Naive thymus-derived CD4-positive, alpha-beta T cell (primary cell): ENCODE measurements at regions not wholly inside any gene's neighbourhood (a gene's known extent, or its start where the extent isn't known, plus 50 kb on each side); places are given as distances from the start of the nearest gene placed in this dataset.

Experiments
- ATAC-seq: fragments of 150-1000 bp; cut with Tn5 transposase; 2 replicates; pipeline ENCODE4 v1.10.0; 2021; ENCODE audit warnings: mild to moderate bottlenecking, moderate library complexity
- CTCF ChIA-PET: fragments of 350-600 bp; sonication (Branson Sonifier 250); formaldehyde crosslinking; loops from one replicate; lab custom pipeline; 2021; ENCODE audit warnings: antibody characterized with exemption; lab: Charles Lee
- POLR2A ChIA-PET: fragments of 350-600 bp; sonication (Branson Sonifier 250); formaldehyde crosslinking; loops from one replicate; lab custom pipeline; 2021; ENCODE audit warnings: antibody characterized with exemption, inconsistent platforms; lab: Charles Lee
- DNase-seq, 9 donors: peaks; one replicate each; pipeline versions ENCODE4 v3.0.0 to v3.0.0-alpha.2; 2020 to 2022; ENCODE audit warnings: mixed read lengths in 1 of 9
- H3K27ac ChIP-seq: one replicate; pipeline ENCODE4 v1.7.0; 2013; ENCODE audit warnings: mild to moderate bottlenecking, low read depth, low read length, moderate library complexity
- H3K27me3 ChIP-seq, 2 donors: one replicate each; pipeline ENCODE4 v1.7.0; 2013; ENCODE audit warnings: low read length in 2 of 2, mild to moderate bottlenecking in 2 of 2, moderate library complexity in 2 of 2; ENCODE audit not compliant: control insufficient read depth in 2 of 2, insufficient read depth in 2 of 2
- H3K36me3 ChIP-seq, 3 experiments: 1 replicate in 2 of 3; 2 replicates in 1 of 3; pipeline ENCODE4 v1.7.0; 2013; ENCODE audit warnings: low read length in 3 of 3, mild to moderate bottlenecking in 3 of 3, moderate library complexity in 1 of 3; ENCODE audit not compliant: insufficient read depth in 3 of 3, control insufficient read depth in 2 of 3
- H3K4me1 ChIP-seq, 2 donors: one replicate each; pipeline ENCODE4 v1.7.0; 2013; ENCODE audit warnings: low read length in 2 of 2, mild to moderate bottlenecking in 2 of 2, moderate library complexity in 1 of 2; ENCODE audit not compliant: control insufficient read depth in 2 of 2, insufficient read depth in 2 of 2
- H3K4me3 ChIP-seq: 2 replicates; pipeline ENCODE4 v1.7.0; 2013; ENCODE audit warnings: mild to moderate bottlenecking, low read length
- H3K9me3 ChIP-seq, 3 experiments: 1 replicate in 2 of 3; 2 replicates in 1 of 3; pipeline ENCODE4 v1.7.0; 2013; ENCODE audit warnings: low read length in 3 of 3; ENCODE audit not compliant: control insufficient read depth in 2 of 3
- H3K27ac Mint-ChIP-seq, 9 donors: one replicate each; pipeline ENCODE4 v1.8.0; 2020 to 2022; ENCODE audit warnings: mixed read lengths in 9 of 9, mild to moderate bottlenecking in 8 of 9, moderate library complexity in 5 of 9, inconsistent platforms in 2 of 9
- H3K27me3 Mint-ChIP-seq, 5 donors: one replicate each; pipeline ENCODE4 v1.8.0; 2021 to 2022; ENCODE audit warnings: mixed read lengths in 5 of 5, mild to moderate bottlenecking in 1 of 5
- H3K36me3 Mint-ChIP-seq, 5 donors: one replicate each; pipeline ENCODE4 v1.8.0; 2020 to 2022; ENCODE audit warnings: mixed read lengths in 5 of 5, mild to moderate bottlenecking in 3 of 5, inconsistent platforms in 1 of 5
- H3K4me1 Mint-ChIP-seq, 7 donors: one replicate each; pipeline ENCODE4 v1.8.0; 2020 to 2022; ENCODE audit warnings: mixed read lengths in 7 of 7, mild to moderate bottlenecking in 3 of 7, inconsistent platforms in 1 of 7
- H3K4me3 Mint-ChIP-seq, 10 donors: one replicate each; pipeline ENCODE4 v1.8.0; 2020 to 2022; ENCODE audit warnings: mild to moderate bottlenecking in 10 of 10, mixed read lengths in 10 of 10, moderate library complexity in 6 of 10, inconsistent platforms in 2 of 10
- H3K9me3 Mint-ChIP-seq, 11 donors: one replicate each; pipeline ENCODE4 v1.8.0; 2020 to 2022; ENCODE audit warnings: mixed read lengths in 11 of 11, mild to moderate bottlenecking in 4 of 11, inconsistent platforms in 1 of 11, moderate library complexity in 1 of 11
- intact Hi-C, 2 donors: fragments of 100-400 bp; cut with micrococcal nuclease; formaldehyde crosslinking; loops; one replicate each; pipeline ENCODE4 v1.15.1; 2023

GRCh38 chr2:145078923-145079322, 559.0 kb upstream of the ZEB2 start:
- CTCF ChIA-PET = no interaction called here
- Mint-ChIP-seq H3K9me3 (peaks cover 0 to 5% (median 0%) of the 10 kb centered on the region in 11 donors), H3K36me3 (no peaks in the 10 kb centered on the region), H3K4me3 (no peak overlapping the region), H3K4me1 (no peaks in the 10 kb centered on the region), H3K27ac (no peak overlapping the region), H3K27me3 (peaks cover 0 to 4% (median 0%) of the 10 kb centered on the region in 5 donors)
- no peaks in the 10 kb centered on the region for H3K36me3 ChIP-seq
- intact Hi-C loops = no loop called here
- ATAC-seq (no peak), DNase-seq (no peak)
- H3K27me3 ChIP-seq = no peaks in the 10 kb centered on the region
- H3K27ac ChIP-seq = no peak overlapping the region
- POLR2A ChIA-PET = no interaction called here
- no peaks in the 10 kb centered on the region for H3K9me3 ChIP-seq
- no peak overlapping the region for H3K4me3 ChIP-seq
- H3K4me1 ChIP-seq = no peaks in the 10 kb centered on the region

GRCh38 chr2:145076085-145076484, 556.2 kb upstream of the ZEB2 start:
- H3K27me3 Mint-ChIP-seq = peaks cover 0 to 3% (median 0%) of the 10 kb centered on the region in 5 donors
- H3K27ac Mint-ChIP-seq = no peak overlapping the region
- no peaks in the 10 kb centered on the region for H3K4me1 Mint-ChIP-seq
- Histone ChIP-seq H3K36me3 (no peaks in the 10 kb centered on the region), H3K4me1 (no peaks in the 10 kb centered on the region), H3K4me3 (no peak overlapping the region), H3K27ac (no peak overlapping the region), H3K27me3 (no peaks in the 10 kb centered on the region), H3K9me3 (no peaks in the 10 kb centered on the region)
- ATAC-seq = no peak
- intact Hi-C loops = no loop called here
- H3K9me3 Mint-ChIP-seq = peaks cover 0 to 5% (median 0%) of the 10 kb centered on the region in 11 donors
- no peaks in the 10 kb centered on the region for H3K36me3 Mint-ChIP-seq
- CTCF ChIA-PET = no interaction called here
- no peak for DNase-seq
- POLR2A ChIA-PET = no interaction called here
- no peak overlapping the region for H3K4me3 Mint-ChIP-seq

GRCh38 chr2:145075454-145076062, 555.6 kb upstream of the ZEB2 start:
- no peak for DNase-seq
- Histone ChIP-seq H3K4me3 (no peak overlapping the region), H3K27me3 (no peaks in the 10 kb centered on the region), H3K9me3 (no peaks in the 10 kb centered on the region), H3K27ac (no peak overlapping the region), H3K36me3 (no peaks in the 10 kb centered on the region), H3K4me1 (no peaks in the 10 kb centered on the region)
- no peak overlapping the region for H3K4me3 Mint-ChIP-seq
- H3K4me1 Mint-ChIP-seq = no peaks in the 10 kb centered on the region
- H3K27me3 Mint-ChIP-seq = no peaks in the 10 kb centered on the region
- ATAC-seq = no peak
- ChIA-PET POLR2A (no interaction called here), CTCF (no interaction called here)
- H3K27ac Mint-ChIP-seq = no peak overlapping the region
- H3K36me3 Mint-ChIP-seq = no peaks in the 10 kb centered on the region
- H3K9me3 Mint-ChIP-seq = peaks cover 0 to 5% (median 0%) of the 10 kb centered on the region in 11 donors
- intact Hi-C loops = no loop called here

- ChIA-PET POLR2A (no interaction called here), CTCF (no interaction called here)
- H3K27me3 ChIP-seq = no peaks in the 10 kb centered on the region
- H3K4me1 Mint-ChIP-seq = no peaks in the 10 kb centered on the region
- no peak overlapping the region for H3K27ac ChIP-seq
- H3K9me3 ChIP-seq = no peaks in the 10 kb centered on the region
- H3K4me3 Mint-ChIP-seq = no peak overlapping the region
- no peaks in the 10 kb centered on the region for H3K36me3 Mint-ChIP-seq
- DNase-seq = no peak
- H3K27me3 Mint-ChIP-seq = no peaks in the 10 kb centered on the region
- no peak overlapping the region for H3K27ac Mint-ChIP-seq
- H3K4me1 ChIP-seq = no peaks in the 10 kb centered on the region
- peaks cover 0 to 9% (median 0%) of the 10 kb centered on the region in 11 donors for H3K9me3 Mint-ChIP-seq
- H3K36me3 ChIP-seq = no peaks in the 10 kb centered on the region
- ATAC-seq = no peak
- intact Hi-C loops = no loop called here
- H3K4me3 ChIP-seq = no peak overlapping the region
Measured at GRCh38 chr2:145070703-145071102, 550.8 kb upstream of the ZEB2 start.

GRCh38 chr2:145068509-145068908, 548.6 kb upstream of the ZEB2 start:
- Histone ChIP-seq H3K4me3 (no peak overlapping the region), H3K27me3 (no peaks in the 10 kb centered on the region), H3K36me3 (no peaks in the 10 kb centered on the region), H3K9me3 (no peaks in the 10 kb centered on the region), H3K4me1 (no peaks in the 10 kb centered on the region), H3K27ac (no peak overlapping the region)
- CTCF ChIA-PET = no interaction called here
- DNase-seq (no peak), ATAC-seq (no peak)
- Mint-ChIP-seq H3K9me3 (peaks cover 0 to 9% (median 0%) of the 10 kb centered on the region in 11 donors), H3K36me3 (no peaks in the 10 kb centered on the region), H3K27ac (no peak overlapping the region), H3K4me1 (no peaks in the 10 kb centered on the region), H3K27me3 (no peaks in the 10 kb centered on the region), H3K4me3 (no peak overlapping the region)
- intact Hi-C loops = no loop called here
- POLR2A ChIA-PET = no interaction called here

- H3K36me3 ChIP-seq = no peaks in the 10 kb centered on the region
- ATAC-seq = no peak
- no peaks in the 10 kb centered on the region for H3K27me3 Mint-ChIP-seq
- no peak overlapping the region for H3K27ac Mint-ChIP-seq
- H3K4me1 Mint-ChIP-seq = no peaks in the 10 kb centered on the region
- no peaks in the 10 kb centered on the region for H3K36me3 Mint-ChIP-seq
- no peak overlapping the region for H3K27ac ChIP-seq
- ChIA-PET POLR2A (no interaction called here), CTCF (no interaction called here)
- DNase-seq = no peak
- H3K4me3 ChIP-seq = no peak overlapping the region
- no peaks in the 10 kb centered on the region for H3K27me3 ChIP-seq
- no peaks in the 10 kb centered on the region for H3K4me1 ChIP-seq
- H3K4me3 Mint-ChIP-seq = no peak overlapping the region
- intact Hi-C loops = no loop called here
- H3K9me3 Mint-ChIP-seq = peaks cover 0 to 9% (median 0%) of the 10 kb centered on the region in 11 donors
- no peaks in the 10 kb centered on the region for H3K9me3 ChIP-seq
Measured at GRCh38 chr2:145067549-145068030, 547.7 kb upstream of the ZEB2 start.

- Histone ChIP-seq H3K27me3 (no peaks in the 10 kb centered on the region), H3K9me3 (no peaks in the 10 kb centered on the region), H3K27ac (no peak overlapping the region), H3K4me3 (no peak overlapping the region), H3K36me3 (no peaks in the 10 kb centered on the region), H3K4me1 (no peaks in the 10 kb centered on the region)
- CTCF ChIA-PET = no interaction called here
- no peak for DNase-seq
- Mint-ChIP-seq H3K9me3 (peaks cover 0 to 9% (median 0%) of the 10 kb centered on the region in 11 donors), H3K27ac (no peak overlapping the region), H3K36me3 (no peaks in the 10 kb centered on the region), H3K4me3 (no peak overlapping the region), H3K27me3 (no peaks in the 10 kb centered on the region), H3K4me1 (no peaks in the 10 kb centered on the region)
- intact Hi-C loops = no loop called here
- ATAC-seq = no peak
- POLR2A ChIA-PET = no interaction called here
Measured at GRCh38 chr2:145066856-145067548, 547.1 kb upstream of the ZEB2 start.
